ENCODE measurements at regions not wholly inside any gene's neighbourhood (a gene's known extent, or its start where the extent isn't known, plus 50 kb on each side); places are given as distances from the start of the nearest gene placed in this dataset.

DNA sequence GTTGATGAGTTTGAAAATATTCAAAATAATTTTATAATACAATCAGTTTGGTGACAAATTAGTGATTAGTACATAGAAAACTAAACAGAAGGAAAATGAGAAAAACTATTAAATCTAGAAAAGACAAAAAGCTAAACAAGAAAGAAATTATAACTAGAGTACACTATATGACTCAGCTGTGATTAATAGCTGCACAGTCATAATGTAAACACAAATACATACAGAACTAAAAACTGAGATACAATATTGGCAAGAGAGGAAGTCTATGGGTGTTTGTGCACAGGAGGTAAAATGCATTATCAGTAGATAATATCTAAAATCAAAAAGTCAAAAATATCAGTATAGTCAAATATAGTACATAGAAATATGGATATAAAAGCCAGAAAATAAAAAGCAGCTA is 80.7 kb upstream of the PCSK6 start (continued):
- TF ChIP-seq, protein P1, sequence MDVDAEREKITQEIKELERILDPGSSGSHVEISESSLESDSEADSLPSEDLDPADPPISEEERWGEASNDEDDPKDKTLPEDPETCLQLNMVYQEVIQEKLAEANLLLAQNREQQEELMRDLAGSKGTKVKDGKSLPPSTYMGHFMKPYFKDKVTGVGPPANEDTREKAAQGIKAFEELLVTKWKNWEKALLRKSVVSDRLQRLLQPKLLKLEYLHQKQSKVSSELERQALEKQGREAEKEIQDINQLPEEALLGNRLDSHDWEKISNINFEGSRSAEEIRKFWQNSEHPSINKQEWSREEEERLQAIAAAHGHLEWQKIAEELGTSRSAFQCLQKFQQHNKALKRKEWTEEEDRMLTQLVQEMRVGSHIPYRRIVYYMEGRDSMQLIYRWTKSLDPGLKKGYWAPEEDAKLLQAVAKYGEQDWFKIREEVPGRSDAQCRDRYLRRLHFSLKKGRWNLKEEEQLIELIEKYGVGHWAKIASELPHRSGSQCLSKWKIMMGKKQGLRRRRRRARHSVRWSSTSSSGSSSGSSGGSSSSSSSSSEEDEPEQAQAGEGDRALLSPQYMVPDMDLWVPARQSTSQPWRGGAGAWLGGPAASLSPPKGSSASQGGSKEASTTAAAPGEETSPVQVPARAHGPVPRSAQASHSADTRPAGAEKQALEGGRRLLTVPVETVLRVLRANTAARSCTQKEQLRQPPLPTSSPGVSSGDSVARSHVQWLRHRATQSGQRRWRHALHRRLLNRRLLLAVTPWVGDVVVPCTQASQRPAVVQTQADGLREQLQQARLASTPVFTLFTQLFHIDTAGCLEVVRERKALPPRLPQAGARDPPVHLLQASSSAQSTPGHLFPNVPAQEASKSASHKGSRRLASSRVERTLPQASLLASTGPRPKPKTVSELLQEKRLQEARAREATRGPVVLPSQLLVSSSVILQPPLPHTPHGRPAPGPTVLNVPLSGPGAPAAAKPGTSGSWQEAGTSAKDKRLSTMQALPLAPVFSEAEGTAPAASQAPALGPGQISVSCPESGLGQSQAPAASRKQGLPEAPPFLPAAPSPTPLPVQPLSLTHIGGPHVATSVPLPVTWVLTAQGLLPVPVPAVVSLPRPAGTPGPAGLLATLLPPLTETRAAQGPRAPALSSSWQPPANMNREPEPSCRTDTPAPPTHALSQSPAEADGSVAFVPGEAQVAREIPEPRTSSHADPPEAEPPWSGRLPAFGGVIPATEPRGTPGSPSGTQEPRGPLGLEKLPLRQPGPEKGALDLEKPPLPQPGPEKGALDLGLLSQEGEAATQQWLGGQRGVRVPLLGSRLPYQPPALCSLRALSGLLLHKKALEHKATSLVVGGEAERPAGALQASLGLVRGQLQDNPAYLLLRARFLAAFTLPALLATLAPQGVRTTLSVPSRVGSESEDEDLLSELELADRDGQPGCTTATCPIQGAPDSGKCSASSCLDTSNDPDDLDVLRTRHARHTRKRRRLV (CRISPR knock-in tag; IDR thresholded peaks at IDR 0.05): no peak

DNA sequence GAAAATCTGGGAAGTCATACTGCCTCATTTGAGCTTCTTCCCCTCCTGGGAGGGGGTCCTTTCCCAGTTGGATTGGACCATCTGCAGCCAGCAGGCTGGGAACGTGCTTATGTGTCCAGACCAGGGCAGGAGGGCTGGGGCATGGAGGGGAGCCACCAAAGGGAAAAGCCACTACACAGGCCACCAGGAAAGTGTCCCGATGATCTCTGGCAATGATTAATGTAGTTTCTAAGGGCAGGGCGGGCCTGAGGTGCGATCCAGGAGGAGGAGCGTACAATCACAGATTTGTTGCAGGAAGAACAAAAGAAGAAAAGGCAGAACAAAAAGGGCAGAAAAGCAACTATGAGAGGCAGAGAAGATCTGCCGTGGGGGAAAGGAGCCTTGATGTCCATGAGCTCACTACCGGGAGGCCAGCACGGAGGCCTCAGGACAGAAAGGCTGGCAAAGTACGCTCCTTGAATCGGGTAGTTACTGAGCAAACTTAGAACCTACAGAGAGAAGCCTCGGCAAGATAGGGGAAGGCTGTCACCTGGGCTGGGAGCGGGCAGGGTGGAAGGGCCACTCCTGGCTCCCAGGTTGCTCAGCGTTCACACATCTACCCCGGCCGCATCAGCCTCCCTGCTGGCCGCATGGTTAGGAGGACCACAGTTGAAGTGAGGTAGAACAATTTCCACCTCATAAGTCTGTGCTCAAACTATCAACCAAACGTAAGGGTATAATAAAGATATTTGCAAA is 79.5 kb upstream of the PCSK6 start:
- no peak overlapping the region for H3K9ac ChIP-seq (ENCODE audit: insufficient read depth, low read depth, low read length)
- in situ Hi-C loops (cut with HindIII; ENCODE audit: extremely low pct_ligation_motif_present, low pct_unique_long_range_greater_than_20kb) (no loop called here), intact Hi-C loops (cut with micrococcal nuclease; ENCODE audit: unreplicated experiment) (no loop called here)
- 60% methylated on average over 17 of the region's 17 CpGs for WGBS (ENCODE audit: low lambda C conversion rate)
- peaks cover 0 to 10% of the 10 kb centered on the region in 2 experiments; a peak in 1 of 5 replicates for H3K27me3 ChIP-seq (ENCODE audit: control insufficient read depth in 1 of 2, insufficient read depth in 2 of 2, low read length in 2 of 2)
- peak; percentile 44; the same call in 1 of the 3 replicates for ATAC-seq
- H3K4me3 ChIP-seq (replicated peaks in 1 of 3; ENCODE audit: insufficient read depth in 1 of 3, low read depth in 2 of 3, low read length in 3 of 3): peak overlapping the region in 1 of 3 experiments; percentile 36; a peak in 1 of 6 replicates
- ChIA-PET CTCF (ENCODE audit: low intra/inter-chr PET ratio, low total read pairs) (no interaction called here), POLR2A (no interaction called here)
- H2AFZ ChIP-seq (ENCODE audit: low read length): peak overlapping the region; percentile 61
- no peaks in the 10 kb centered on the region for H4K20me1 ChIP-seq (ENCODE audit: insufficient read depth, low read length)
- FAIRE-seq: no peak
- no TSS peak for BruUV-seq (replicated peaks)
- no peaks in the 10 kb centered on the region for H3K36me3 ChIP-seq (replicated peaks in 1 of 2; ENCODE audit: control insufficient read depth in 1 of 2, insufficient read depth in 2 of 2, low read length in 2 of 2)
- no peak overlapping the region for H3K27ac ChIP-seq (ENCODE audit: extremely low read length, insufficient read depth, low read length)
- H3K79me2 ChIP-seq (ENCODE audit: insufficient read depth, low read length): no peaks in the 10 kb centered on the region
- peaks cover 10% of the 10 kb centered on the region for H3K4me1 ChIP-seq (ENCODE audit: insufficient read depth, low read length)
- TF ChIP-seq HNRNPK (IDR thresholded peaks at IDR 0.05; ENCODE audit: low read depth, low read length, poor library complexity, severe bottlenecking) (no peak), ZNF207 (IDR thresholded peaks at IDR 0.05; ENCODE audit: borderline replicate concordance) (no peak), NCOA1 (CRISPR knock-in tag; IDR thresholded peaks at IDR 0.05) (no peak), ZMYM3 (CRISPR knock-in tag; IDR thresholded peaks at IDR 0.05) (no peak), PCBP2 (optimal IDR thresholded peaks at IDR 0.05; ENCODE audit: low read depth, low read length, poor library complexity, severe bottlenecking) (no peak), HNRNPH1 (optimal IDR thresholded peaks at IDR 0.05; ENCODE audit: low read depth, low read length) (no peak), ZNF550 (CRISPR knock-in tag; IDR thresholded peaks at IDR 0.05; ENCODE audit: borderline replicate concordance) (no peak), FOXA3 (CRISPR knock-in tag; IDR thresholded peaks at IDR 0.05) (no peak), ZNF616 (CRISPR knock-in tag; IDR thresholded peaks at IDR 0.05; ENCODE audit: low read depth) (no peak), RBAK (CRISPR knock-in tag; IDR thresholded peaks at IDR 0.05) (no peak), CBX1 (IDR thresholded peaks at IDR 0.05; ENCODE audit: low read depth) (no peak)
- TF ChIP-seq, protein P2, sequence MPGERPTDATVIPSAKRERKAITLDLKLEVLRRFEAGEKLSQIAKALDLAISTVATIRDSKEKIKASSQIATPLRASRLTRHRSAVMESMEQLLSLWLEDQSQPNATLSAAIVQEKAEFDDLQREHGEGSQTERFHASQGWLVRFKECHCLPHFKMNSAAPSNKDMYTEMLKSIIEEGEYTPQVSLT (CRISPR knock-in tag; IDR thresholded peaks at IDR 0.05; ENCODE audit: borderline replicate concordance, low read depth): no peak
- TF ChIP-seq, protein P3, sequence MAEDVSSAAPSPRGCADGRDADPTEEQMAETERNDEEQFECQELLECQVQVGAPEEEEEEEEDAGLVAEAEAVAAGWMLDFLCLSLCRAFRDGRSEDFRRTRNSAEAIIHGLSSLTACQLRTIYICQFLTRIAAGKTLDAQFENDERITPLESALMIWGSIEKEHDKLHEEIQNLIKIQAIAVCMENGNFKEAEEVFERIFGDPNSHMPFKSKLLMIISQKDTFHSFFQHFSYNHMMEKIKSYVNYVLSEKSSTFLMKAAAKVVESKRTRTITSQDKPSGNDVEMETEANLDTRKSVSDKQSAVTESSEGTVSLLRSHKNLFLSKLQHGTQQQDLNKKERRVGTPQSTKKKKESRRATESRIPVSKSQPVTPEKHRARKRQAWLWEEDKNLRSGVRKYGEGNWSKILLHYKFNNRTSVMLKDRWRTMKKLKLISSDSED (CRISPR knock-in tag; IDR thresholded peaks at IDR 0.05): no peak
- H3K9me3 ChIP-seq (ENCODE audit: low read length): no peaks in the 10 kb centered on the region
- no peak for DNase-seq (ENCODE audit: low spot score)
- H3K4me2 ChIP-seq (ENCODE audit: low read depth, low read length): peak overlapping the region; percentile 49
